Naive thymus-derived CD8-positive, alpha-beta T cell (primary cell): ENCODE measurements at regions not wholly inside any gene's neighbourhood (a gene's known extent, or its start where the extent isn't known, plus 50 kb on each side); places are given as distances from the start of the nearest gene placed in this dataset.

ENCODE experiments used
- ATAC-seq, 2 donors: fragments of 150-1000 bp; cut with Tn5 transposase in 1 of 2; sonication (Bioruptor Pico), chemical (Tn5 transposase) in 1 of 2; 1 replicate in 1 of 2; 2 replicates in 1 of 2; pipeline ENCODE4 v1.10.0; 2021; ENCODE audit warnings: mild to moderate bottlenecking in 2 of 2, moderate library complexity in 2 of 2
- POLR2A ChIA-PET: fragments of 350-600 bp; sonication (Branson Sonifier 250); formaldehyde crosslinking; loops from one replicate; lab custom pipeline; 2021; ENCODE audit warnings: antibody characterized with exemption; lab: Charles Lee
- DNase-seq, 10 donors: peaks; one replicate each; pipeline versions ENCODE4 v3.0.0 to v3.0.0-alpha.2; 2020 to 2022
- H3K27ac Mint-ChIP-seq, 10 donors: one replicate each; pipeline ENCODE4 v1.8.0; 2020 to 2022; ENCODE audit warnings: mild to moderate bottlenecking in 10 of 10, mixed read lengths in 10 of 10, moderate library complexity in 4 of 10, inconsistent platforms in 1 of 10
- H3K27me3 Mint-ChIP-seq, 5 donors: one replicate each; pipeline ENCODE4 v1.8.0; 2021 to 2022; ENCODE audit warnings: mixed read lengths in 5 of 5
- H3K36me3 Mint-ChIP-seq, 3 donors: one replicate each; pipeline ENCODE4 v1.8.0; 2020 to 2022; ENCODE audit warnings: mixed read lengths in 3 of 3, mild to moderate bottlenecking in 2 of 3, inconsistent platforms in 1 of 3
- H3K4me1 Mint-ChIP-seq, 4 donors: one replicate each; pipeline ENCODE4 v1.8.0; 2021 to 2022; ENCODE audit warnings: mixed read lengths in 4 of 4
- H3K4me3 Mint-ChIP-seq, 10 donors: one replicate each; pipeline ENCODE4 v1.8.0; 2020 to 2022; ENCODE audit warnings: mild to moderate bottlenecking in 10 of 10, mixed read lengths in 10 of 10, moderate library complexity in 6 of 10, inconsistent platforms in 1 of 10
- H3K9me3 Mint-ChIP-seq, 9 donors: one replicate each; pipeline ENCODE4 v1.8.0; 2020 to 2022; ENCODE audit warnings: mixed read lengths in 9 of 9, mild to moderate bottlenecking in 3 of 9, inconsistent platforms in 1 of 9, moderate library complexity in 1 of 9

DNA sequence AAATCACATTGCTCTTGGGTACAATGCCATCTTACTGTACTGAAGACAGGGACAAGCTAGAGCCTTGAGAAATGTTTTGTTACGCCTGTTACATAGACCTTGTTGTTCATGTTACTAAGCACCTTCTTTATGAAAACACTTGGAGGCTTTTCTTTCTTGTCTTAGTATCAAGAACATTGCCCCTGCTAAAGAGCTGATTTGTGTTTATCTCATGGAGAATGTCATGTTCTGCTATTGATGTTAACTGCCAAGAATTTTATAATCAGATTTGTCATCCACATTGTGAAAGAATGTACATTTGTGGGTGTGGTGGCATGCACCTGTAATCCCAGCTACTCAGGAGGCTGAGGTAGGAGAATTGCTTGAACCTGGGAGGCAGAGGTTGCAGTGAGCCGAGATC is 431.3 kb upstream of the MDFIC2 start:
- no peak for DNase-seq
- H3K4me3 Mint-ChIP-seq = no peak overlapping the region

DNA sequence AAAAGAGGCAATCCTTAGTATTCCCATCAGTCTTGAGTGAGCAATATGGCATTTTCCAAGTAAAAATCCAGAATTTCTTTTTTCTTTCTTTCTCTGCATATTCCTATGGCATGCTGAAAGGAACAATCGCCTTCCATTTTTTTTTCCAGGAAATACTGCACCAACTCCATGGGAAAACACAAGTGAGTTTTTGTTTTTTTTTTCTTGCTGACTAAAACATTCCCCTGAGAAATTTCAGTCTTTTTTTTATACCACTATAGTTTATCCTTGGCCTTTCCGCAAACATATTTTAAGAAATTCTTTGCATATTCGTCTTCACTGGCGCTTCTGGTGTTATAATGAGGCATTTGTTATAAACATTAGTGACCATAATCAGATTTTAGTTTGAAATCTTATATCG is 429.6 kb upstream of the MDFIC2 start:
- H3K27ac Mint-ChIP-seq = no peak overlapping the region
- H3K9me3 Mint-ChIP-seq = no peaks in the 10 kb centered on the region
- POLR2A ChIA-PET = no interaction called here
- no peak overlapping the region for H3K4me3 Mint-ChIP-seq
- H3K4me1 Mint-ChIP-seq = peaks cover 3 to 10% (median 4%) of the 10 kb centered on the region in 4 donors
- ATAC-seq (no peak), DNase-seq (no peak)
- H3K27me3 Mint-ChIP-seq = peaks cover 0 to 7% (median 2%) of the 10 kb centered on the region in 5 donors
- peaks cover 0 to 4% (median 0%) of the 10 kb centered on the region in 3 donors for H3K36me3 Mint-ChIP-seq

More for the DNA sequence above, 431.3 kb upstream of the MDFIC2 start:
- Mint-ChIP-seq H3K27ac (no peak overlapping the region), H3K9me3 (no peaks in the 10 kb centered on the region), H3K36me3 (peaks cover 0 to 4% (median 0%) of the 10 kb centered on the region in 3 donors), H3K4me1 (no peaks in the 10 kb centered on the region), H3K27me3 (peaks cover 0 to 15% (median 8%) of the 10 kb centered on the region in 5 donors)
- POLR2A ChIA-PET = no interaction called here
- ATAC-seq = no peak

DNA sequence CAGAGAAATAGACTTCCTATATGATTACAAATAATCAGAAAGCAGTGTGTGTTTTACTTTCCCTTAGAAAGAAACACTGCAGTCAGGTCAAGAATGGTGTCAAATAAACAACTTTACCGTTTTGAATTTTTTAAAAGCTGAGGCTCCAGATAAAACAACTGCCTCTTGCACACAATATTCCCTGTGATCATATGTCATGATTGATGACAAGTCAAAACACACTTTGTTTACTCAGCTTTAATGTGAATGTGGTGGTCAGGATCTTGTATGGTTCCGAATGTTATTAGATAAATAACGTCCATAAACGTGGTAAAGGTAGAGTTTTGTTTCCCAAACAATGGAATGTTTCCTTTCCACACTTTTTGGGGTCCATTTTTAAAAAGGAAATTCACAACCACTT is 428.4 kb upstream of the MDFIC2 start:
- no peak for ATAC-seq
- no peak overlapping the region for H3K4me3 Mint-ChIP-seq
- H3K4me1 Mint-ChIP-seq = peaks cover 3 to 10% (median 4%) of the 10 kb centered on the region in 4 donors
- H3K36me3 Mint-ChIP-seq = peaks cover 0 to 4% (median 0%) of the 10 kb centered on the region in 3 donors
- DNase-seq = no peak
- no peaks in the 10 kb centered on the region for H3K9me3 Mint-ChIP-seq
- POLR2A ChIA-PET = no interaction called here
- peaks cover 0 to 7% (median 2%) of the 10 kb centered on the region in 5 donors for H3K27me3 Mint-ChIP-seq
- H3K27ac Mint-ChIP-seq = no peak overlapping the region

DNA sequence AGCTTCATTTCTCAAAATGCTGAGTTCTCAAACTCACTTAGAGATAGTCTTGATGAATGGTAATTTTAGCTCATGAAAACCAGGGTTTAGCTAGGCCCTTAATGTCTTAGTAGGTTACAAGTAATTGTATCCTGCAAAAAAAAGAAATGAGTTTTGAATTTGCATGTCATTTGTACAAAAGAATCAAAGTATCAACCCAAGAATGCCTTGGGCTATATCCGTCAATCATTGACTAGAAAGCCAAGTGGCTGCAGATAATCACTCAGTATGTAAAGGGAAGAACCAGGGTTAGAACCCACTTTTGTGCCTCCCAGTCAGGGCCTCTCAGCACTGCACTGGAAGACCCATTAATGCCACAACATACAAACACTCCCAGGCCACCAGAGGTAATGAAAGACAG is 427.6 kb upstream of the MDFIC2 start:
- Mint-ChIP-seq H3K36me3 (peaks cover 0 to 4% (median 0%) of the 10 kb centered on the region in 3 donors), H3K27me3 (peaks cover 0 to 6% (median 0%) of the 10 kb centered on the region in 5 donors), H3K9me3 (no peaks in the 10 kb centered on the region), H3K4me3 (no peak overlapping the region), H3K4me1 (peaks cover 3 to 10% (median 4%) of the 10 kb centered on the region in 4 donors), H3K27ac (no peak overlapping the region)
- POLR2A ChIA-PET = no interaction called here
- no peak for ATAC-seq
- no peak for DNase-seq

DNA sequence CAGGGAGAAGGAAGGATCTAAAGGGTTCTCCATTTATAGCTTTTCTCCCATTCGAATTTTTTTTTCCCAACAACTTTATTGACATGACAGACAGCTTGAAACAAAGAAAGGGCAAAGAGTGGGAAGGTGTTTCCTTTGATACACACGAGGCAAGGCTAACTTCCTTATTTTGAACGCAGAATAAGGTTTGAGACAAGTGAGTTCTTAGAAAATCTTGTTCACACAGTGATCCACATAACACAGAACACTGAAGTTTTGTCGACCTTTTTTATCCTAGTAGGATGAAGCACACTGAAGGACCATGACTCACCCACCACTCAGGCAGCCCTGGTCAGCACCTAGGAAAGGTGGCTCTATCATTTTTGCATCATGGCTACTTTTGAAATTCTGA is 425.8 kb upstream of the MDFIC2 start:
- Mint-ChIP-seq H3K4me3 (no peak overlapping the region), H3K4me1 (peaks cover 3 to 10% (median 4%) of the 10 kb centered on the region in 4 donors), H3K9me3 (no peaks in the 10 kb centered on the region), H3K27ac (no peak overlapping the region), H3K27me3 (peaks cover 0 to 8% (median under 1%) of the 10 kb centered on the region in 5 donors), H3K36me3 (peaks cover 0 to 4% (median 0%) of the 10 kb centered on the region in 3 donors)
- POLR2A ChIA-PET = no interaction called here
- DNase-seq (no peak), ATAC-seq (no peak)

DNA sequence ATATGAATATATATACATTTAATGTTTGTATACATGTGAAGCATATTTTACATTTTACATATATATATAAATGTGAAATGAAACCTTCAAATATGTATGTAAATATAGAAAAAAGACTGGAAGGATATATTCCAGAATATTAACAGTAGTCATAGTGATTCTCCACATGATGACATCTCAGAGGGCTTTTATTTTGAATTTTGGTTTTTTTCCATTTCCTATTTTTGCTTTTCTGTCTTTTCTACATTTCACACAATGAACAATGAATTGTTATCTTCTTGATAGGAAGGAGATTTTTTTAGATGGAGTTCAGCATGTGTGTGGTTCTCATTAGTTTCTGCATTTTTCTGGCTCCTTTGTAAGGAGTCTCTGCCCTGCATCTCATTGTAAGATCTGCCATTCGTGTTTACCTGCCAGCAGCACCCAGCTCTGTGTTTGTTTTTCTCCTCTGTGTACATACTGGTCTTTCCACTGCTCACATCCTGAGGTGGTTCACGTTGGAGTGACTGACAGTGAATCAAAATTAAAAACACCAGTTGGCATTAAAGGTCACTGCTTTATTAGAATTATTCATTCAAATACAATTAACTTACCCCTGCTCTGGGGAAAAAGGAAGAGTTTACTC is 425.3 kb upstream of the MDFIC2 start:
- POLR2A ChIA-PET = no interaction called here

DNA sequence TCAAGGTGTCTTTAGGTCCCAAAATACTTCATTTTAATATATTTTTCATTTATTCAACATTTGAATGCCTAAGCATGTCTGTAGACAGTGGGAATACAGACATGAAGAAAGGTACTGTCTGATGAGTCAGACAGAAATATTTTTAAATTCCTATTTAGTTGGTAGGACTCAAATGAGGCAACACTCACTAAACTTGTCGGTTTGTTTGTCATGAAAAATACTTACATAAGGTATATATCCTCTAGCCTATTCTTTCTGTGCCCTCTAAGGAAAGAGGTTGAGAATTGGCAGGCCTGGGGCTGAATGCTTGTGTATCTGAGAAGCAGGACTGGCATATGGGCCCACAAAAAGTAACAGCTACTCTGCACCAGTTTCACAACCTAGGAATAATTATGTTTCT is 423.6 kb upstream of the MDFIC2 start:
- POLR2A ChIA-PET = no interaction called here
- ATAC-seq = no peak

More for the DNA sequence above, 425.3 kb upstream of the MDFIC2 start:
- H3K27ac Mint-ChIP-seq = no peak overlapping the region
- H3K27me3 Mint-ChIP-seq = peaks cover 0 to 13% (median 2%) of the 10 kb centered on the region in 5 donors
- DNase-seq (no peak), ATAC-seq (no peak)
- H3K9me3 Mint-ChIP-seq = no peaks in the 10 kb centered on the region
- no peak overlapping the region for H3K4me3 Mint-ChIP-seq
- peaks cover 0 to 4% (median 0%) of the 10 kb centered on the region in 3 donors for H3K36me3 Mint-ChIP-seq
- peaks cover 3 to 10% (median 4%) of the 10 kb centered on the region in 4 donors for H3K4me1 Mint-ChIP-seq

DNA sequence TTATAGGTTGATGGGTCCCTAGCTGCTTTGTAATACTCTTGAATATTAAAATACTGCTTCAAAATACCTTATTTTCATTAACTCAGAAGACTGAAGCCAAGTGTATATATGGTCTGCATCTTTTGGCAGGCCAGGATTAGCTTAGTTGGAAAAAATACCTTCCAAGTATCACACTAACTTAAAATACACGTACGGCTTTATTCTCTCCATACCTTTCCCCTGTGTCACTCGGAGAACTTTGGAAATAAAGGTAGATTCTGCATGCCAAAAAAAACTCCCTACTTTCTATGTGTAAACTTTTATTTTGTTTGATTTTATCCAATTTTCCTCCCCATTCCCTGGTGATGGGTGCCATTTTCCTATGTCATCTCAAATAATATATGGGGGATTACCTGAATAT is 422.3 kb upstream of the MDFIC2 start:
- Mint-ChIP-seq H3K27me3 (peaks cover 0 to 21% (median 2%) of the 10 kb centered on the region in 5 donors), H3K27ac (no peak overlapping the region), H3K4me1 (peaks cover 3 to 10% (median 4%) of the 10 kb centered on the region in 4 donors), H3K9me3 (no peaks in the 10 kb centered on the region), H3K36me3 (no peaks in the 10 kb centered on the region), H3K4me3 (no peak overlapping the region)
- ATAC-seq (no peak), DNase-seq (no peak)
- POLR2A ChIA-PET = no interaction called here

More for the DNA sequence above, 423.6 kb upstream of the MDFIC2 start:
- Mint-ChIP-seq H3K4me3 (no peak overlapping the region), H3K27ac (no peak overlapping the region), H3K36me3 (no peaks in the 10 kb centered on the region), H3K9me3 (no peaks in the 10 kb centered on the region), H3K4me1 (peaks cover 3 to 10% (median 4%) of the 10 kb centered on the region in 4 donors), H3K27me3 (peaks cover 0 to 21% (median 2%) of the 10 kb centered on the region in 5 donors)
- DNase-seq = no peak

DNA sequence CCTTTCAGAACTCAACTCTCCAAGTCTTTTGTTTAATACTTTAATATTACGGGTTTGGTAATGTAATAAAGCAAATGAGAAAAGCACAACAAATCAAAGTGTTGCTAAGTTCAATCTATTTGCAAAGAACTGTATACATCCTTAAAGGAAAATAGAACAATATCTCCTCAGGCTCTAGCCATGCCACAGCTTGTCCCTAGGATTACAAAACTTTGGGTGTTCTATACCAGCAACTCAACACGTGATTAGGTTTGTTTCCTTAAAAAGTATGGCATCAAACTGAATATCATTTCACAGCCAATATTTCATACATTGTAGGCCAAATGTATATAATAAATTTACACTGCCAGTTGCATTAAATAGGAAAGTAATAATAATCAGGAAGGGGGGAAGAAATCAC is 418.6 kb upstream of the MDFIC2 start:
- Mint-ChIP-seq H3K27me3 (peaks cover 0 to 21% (median 2%) of the 10 kb centered on the region in 5 donors), H3K36me3 (no peaks in the 10 kb centered on the region), H3K9me3 (no peaks in the 10 kb centered on the region), H3K4me1 (no peaks in the 10 kb centered on the region), H3K27ac (no peak overlapping the region), H3K4me3 (no peak overlapping the region)
- DNase-seq (no peak), ATAC-seq (no peak)
- POLR2A ChIA-PET = no interaction called here

DNA sequence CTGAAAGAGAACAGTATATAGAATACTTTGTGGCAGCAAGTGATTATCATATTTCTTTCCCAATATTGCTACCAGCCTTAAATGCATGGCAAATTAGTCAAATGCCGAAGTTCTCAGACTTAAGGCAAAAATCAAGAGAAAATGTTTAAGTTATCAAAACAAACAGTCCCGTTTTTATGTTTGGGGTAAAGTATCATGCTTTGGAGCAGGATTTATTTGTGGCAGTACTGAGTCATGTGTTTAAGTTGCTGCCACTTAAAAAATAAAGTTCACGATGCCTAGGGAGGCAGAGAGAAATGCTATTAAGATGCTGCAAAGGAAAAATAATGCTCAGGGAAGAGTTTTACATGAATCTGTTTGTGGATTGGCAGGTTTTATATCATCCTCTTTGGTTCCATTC is 417.4 kb upstream of the MDFIC2 start:
- H3K36me3 Mint-ChIP-seq = no peaks in the 10 kb centered on the region
- no peak overlapping the region for H3K4me3 Mint-ChIP-seq
- H3K27me3 Mint-ChIP-seq = peaks cover 0 to 21% (median 2%) of the 10 kb centered on the region in 5 donors
- H3K9me3 Mint-ChIP-seq = peaks cover 0 to 5% (median 0%) of the 10 kb centered on the region in 9 donors
- ATAC-seq (no peak), DNase-seq (no peak)
- no peak overlapping the region for H3K27ac Mint-ChIP-seq
- POLR2A ChIA-PET = no interaction called here
- no peaks in the 10 kb centered on the region for H3K4me1 Mint-ChIP-seq

DNA sequence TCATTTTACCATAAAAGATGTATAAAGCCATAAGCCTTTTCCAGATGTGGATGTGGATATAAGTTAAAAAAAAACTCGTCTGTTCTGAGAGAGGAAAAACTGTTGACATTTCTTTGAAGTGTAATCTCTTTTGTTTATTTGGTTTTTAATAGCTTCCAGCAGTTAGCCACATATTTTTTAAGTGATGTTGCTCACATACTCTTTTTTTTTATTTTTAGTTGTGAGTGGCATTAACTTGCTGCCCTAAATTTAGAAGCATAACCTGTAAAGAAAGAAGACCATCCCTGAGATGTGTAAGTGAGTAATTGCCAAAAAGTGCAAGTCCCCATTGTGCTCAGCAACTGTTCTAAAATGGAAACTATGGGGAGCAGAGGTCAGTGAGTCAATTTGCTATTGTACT is 415.9 kb upstream of the MDFIC2 start:
- Mint-ChIP-seq H3K9me3 (peaks cover 0 to 8% (median 0%) of the 10 kb centered on the region in 9 donors), H3K27ac (no peak overlapping the region), H3K36me3 (no peaks in the 10 kb centered on the region), H3K4me1 (no peaks in the 10 kb centered on the region), H3K4me3 (no peak overlapping the region), H3K27me3 (peaks cover 0 to 13% (median 1%) of the 10 kb centered on the region in 5 donors)
- ATAC-seq = no peak
- POLR2A ChIA-PET = no interaction called here
- no peak for DNase-seq

DNA sequence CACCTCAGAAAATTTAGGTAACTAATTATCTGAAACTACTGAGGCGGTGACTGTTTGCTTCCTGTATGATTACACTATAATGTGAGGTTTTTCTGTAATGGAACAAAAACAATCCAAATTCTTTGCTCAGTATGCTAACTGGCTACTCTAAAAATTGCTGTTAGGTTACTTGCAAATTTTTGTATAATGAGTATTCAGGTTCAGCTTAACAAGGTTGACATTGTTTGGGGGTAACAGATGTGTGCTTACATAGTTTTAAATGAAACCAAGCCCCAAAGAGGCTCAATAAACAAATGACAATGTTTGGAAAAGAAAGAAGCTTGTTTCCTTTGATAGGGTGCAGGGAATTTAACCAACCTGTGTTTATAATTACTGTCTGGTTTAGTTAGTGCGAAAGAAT is 414.5 kb upstream of the MDFIC2 start:
- DNase-seq = no peak

DNA sequence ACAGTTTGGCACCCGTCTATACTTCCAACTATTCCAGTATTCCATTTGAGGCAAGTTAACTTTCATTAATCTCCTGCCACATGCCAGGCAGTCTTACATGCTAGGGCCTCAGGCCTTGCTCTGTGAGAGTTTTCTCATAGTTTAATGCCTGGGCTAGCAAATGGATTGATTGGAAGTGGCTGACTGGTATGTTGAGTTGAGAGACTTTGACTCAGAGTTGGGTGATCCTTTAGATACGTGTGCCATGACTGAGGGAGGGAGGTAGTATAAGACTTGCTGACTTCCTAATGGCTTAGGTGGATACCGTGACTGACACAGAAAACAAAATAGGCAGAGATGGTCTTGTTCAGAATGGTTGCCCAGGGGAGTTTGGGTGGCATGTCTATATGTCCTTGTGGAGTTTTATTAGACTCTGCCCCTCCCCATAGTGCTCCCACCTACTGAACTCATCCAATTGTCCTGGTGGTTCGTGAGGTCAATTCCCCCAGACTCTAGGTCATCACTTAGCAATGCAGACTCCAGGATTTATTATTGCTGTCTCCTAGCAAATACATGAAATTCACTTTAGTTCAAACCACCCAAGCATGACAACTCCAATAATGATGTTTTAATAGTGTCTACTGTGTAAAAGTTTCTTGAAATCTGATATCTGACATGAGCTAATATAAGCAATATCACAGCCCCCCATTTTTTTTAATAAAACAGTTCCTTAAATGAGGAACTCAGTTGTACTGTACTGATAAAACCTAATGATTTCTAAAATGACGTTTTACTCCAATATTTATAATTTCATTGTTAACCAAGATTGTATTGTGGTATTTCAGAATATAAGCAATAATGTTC is 413.9 kb upstream of the MDFIC2 start:
- ATAC-seq (no peak), DNase-seq (no peak)
- H3K36me3 Mint-ChIP-seq = no peaks in the 10 kb centered on the region
- no peaks in the 10 kb centered on the region for H3K4me1 Mint-ChIP-seq
- H3K27ac Mint-ChIP-seq = no peak overlapping the region
- peaks cover 0 to 5% (median 0%) of the 10 kb centered on the region in 5 donors for H3K27me3 Mint-ChIP-seq
- peaks cover 0 to 8% (median 0%) of the 10 kb centered on the region in 9 donors for H3K9me3 Mint-ChIP-seq
- no peak overlapping the region for H3K4me3 Mint-ChIP-seq
- POLR2A ChIA-PET = no interaction called here

More for the DNA sequence above, 414.5 kb upstream of the MDFIC2 start:
- Mint-ChIP-seq H3K27ac (no peak overlapping the region), H3K4me1 (no peaks in the 10 kb centered on the region), H3K9me3 (peaks cover 0 to 8% (median 0%) of the 10 kb centered on the region in 9 donors), H3K4me3 (no peak overlapping the region), H3K36me3 (no peaks in the 10 kb centered on the region), H3K27me3 (peaks cover 0 to 5% (median 0%) of the 10 kb centered on the region in 5 donors)
- ATAC-seq = no peak
- POLR2A ChIA-PET = no interaction called here
